RPMI7951 (cell line): ENCODE measurements at regions not wholly inside any gene's neighbourhood (a gene's known extent, or its start where the extent isn't known, plus 50 kb on each side); places are given as distances from the start of the nearest gene placed in this dataset.

Source experiments
- DNase-seq: peaks from one replicate; pipeline ENCODE4 v3.0.0-alpha.2; 2012; ENCODE audit warnings: low read depth

DNA sequence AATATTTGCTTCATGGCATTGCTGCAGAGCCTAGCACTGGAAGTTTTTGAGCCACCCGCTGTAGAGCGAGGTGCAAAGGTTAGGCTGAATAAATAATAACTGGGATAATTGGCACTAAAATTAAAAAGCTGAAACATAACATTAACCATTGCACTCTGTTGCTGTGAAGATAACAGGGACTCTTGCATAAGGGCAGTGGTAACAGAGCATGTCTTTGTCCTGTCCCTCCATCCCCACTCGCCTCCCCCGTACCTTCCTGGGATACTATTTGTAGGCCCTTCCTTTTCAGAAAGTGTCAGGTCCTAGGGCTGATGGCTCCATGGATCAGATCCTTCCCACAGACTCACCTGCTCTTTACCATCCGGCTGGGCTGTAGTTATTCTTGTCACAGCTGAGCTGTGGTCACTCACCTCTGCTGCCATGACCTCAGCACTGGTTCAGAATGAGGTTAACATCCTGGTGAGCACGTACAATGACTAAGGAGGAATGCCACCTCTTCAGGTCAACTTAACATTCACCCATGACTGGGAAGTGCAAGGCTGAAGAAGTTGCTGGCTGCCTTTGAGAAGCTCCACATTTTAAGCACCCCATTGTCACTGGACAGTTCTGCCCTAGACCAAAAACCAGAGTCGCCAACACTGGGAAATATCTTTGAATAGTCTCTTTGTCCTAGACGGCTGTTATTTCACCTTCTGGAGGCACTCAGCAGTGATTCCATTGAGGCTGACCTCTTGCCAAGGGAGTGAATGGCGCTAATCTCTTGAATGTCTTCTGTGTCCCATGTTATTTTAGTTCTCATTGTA is 103.2 kb upstream of the KIRREL3 start:
- DNase-seq, result no peak

DNA sequence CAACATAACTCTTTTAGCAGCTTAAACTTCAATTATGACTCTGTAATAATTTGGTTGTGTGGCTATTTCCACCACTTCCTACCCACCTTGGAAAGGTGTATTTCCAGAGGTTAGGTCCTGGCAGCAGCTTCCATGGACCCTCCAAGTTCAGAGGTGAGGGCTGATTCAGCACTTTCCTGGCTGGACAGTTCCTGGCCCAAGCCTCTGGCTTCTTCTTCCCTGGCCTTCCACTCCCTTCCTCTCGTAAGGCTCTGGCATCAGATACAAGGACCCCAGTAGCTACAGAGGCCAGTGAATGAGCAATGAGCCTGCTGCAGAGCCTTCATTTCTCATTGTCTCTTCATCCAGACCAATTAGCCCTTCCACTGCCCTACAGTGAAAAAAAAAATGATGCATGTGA is 98.1 kb upstream of the KIRREL3 start:
- DNase-seq, result no peak

GRCh38 chr11:127080735-127081134 is 80.2 kb upstream of the KIRREL3 start:
- DNase-seq, result no peak

- DNase-seq, result no peak
Observed at GRCh38 chr11:127075758-127076157, 75.2 kb upstream of the KIRREL3 start.

- DNase-seq, result peak; percentile 84
Observed at GRCh38 chr11:127074151-127074761, 73.7 kb upstream of the KIRREL3 start.

DNA sequence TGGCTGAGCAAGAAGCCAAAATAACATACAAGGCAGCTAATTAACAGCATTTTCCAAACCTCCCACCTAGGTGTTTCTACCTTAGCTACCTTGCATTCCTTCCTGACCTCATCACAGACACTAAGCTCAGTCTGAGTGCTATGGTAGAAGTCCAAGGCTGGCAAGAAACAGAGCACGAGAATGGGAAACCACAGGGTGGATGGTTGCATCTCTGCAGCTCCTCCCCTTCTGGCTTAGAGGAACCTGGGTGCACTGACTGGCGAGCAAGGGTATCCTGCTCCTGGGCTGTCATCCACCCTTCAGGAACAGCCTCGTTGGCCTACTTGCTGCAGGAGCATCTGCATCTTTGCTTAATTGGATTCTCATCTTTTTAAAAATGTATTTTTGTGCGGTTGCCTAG is 73.1 kb upstream of the KIRREL3 start:
- DNase-seq, result no peak

GRCh38 chr11:127071606-127072005 is 71.0 kb upstream of the KIRREL3 start:
- no peak for DNase-seq

GRCh38 chr11:127070808-127071207 is 70.2 kb upstream of the KIRREL3 start:
- no peak for DNase-seq

DNA sequence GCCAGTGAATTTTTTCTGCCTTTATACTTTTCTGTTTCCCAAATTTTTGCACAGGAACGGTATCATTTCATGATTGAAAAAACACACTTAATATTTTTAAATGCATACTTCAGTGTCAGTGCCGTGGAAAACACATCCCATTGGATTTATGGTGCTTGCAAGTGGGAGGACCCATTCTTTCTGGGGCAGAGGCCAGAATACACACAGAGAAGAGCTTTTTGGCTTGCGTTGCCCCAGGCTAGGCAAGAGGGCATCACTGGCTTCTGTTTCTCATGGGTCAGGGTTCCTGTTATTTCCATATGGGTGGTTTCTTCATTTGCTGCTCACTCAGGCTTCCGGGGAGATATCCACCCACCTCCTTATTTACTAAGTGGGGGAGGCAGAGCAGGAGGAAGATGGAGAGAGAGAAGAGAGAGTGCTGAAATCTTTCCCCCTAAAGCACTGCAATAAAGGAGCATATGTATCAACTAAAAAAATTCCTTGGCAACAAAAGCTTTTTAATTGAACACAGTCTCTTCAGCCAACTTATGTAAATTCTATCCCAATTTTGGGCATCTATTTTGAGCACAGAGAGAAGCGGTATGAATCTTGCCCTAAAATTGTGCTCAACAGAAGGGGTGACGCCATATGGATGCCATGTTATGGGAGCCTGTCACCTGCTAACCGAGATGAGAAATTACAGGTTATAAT is 66.0 kb upstream of the KIRREL3 start:
- peak; percentile 43 for DNase-seq

- no peak for DNase-seq
Observed at GRCh38 chr11:127063241-127063640, 62.7 kb upstream of the KIRREL3 start.

- no peak for DNase-seq
Observed at GRCh38 chr11:127061947-127062346, 61.4 kb upstream of the KIRREL3 start.

DNA sequence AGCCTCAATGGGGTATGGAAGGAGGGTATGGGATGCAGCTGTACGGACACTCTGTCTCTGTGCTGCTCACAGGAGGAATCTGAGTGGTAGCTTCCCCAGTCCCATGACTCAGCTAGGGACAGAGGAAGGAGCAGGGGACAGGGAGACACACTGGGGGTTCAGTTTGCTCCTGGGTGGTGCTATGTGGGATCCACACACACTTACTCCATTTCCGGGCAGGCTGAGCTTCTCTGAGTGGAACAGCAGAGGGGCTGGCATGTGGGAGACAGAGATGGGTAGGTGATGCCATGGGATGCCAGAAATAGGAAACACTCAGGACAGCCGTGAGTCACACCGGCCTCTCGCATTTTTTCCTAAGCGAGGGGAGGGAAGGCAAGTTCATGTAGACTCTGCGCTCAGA is 59.2 kb upstream of the KIRREL3 start:
- DNase-seq, result peak; percentile 22

- no peak for DNase-seq
Observed at GRCh38 chr11:127059286-127059685, 58.7 kb upstream of the KIRREL3 start.

DNA sequence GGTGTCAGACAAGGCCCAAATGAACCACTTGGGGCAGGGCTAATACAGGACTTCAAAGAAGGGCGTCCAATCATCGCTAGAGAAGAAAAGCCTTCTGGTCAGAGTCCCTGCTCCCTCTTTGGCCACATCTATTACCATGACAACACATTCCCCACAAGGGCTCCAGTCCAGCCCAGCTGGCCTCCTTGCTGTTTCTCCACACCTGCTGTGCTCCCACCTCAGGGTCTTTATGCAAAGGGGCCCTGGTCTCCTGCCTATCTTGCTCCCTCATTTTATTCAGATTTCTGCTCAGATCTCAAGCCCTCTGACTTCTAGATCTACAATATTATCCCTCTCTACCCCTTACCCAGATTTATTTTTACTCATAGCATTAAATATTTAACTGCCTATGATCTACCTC is 58.0 kb upstream of the KIRREL3 start:
- DNase-seq, result no peak

- DNase-seq, result no peak
Observed at GRCh38 chr11:127057126-127057525, 56.6 kb upstream of the KIRREL3 start.

DNA sequence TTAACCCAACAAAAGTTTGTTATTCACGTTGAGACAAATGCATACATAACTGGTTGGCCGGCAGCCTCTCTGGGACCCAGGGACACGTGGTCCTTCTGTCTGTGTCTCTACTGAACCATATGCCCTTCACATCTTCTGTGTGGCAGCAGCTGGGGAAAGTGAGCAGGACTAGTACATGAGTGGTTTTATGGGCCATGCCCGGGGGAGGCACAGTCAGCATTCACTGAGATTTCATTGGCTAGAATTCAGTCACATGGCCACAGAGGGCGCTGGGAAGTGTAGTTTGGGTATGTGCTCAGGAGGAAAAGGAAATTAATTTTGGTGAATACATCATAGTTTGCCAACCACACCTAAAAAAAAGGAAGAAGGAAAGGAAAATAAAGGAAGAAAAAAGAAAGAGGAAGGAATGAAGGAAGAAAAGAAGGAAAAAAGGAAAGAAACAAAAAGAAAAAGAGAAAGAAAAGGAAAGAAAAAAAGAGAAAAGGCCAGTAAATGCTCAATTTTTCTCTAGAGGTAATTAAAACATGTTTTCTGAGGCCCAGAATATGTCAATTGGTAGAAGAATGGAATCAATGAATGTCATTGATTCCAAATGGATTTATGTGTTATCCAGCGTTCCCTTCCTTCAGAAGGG is 55.9 kb upstream of the KIRREL3 start:
- DNase-seq, result peak; percentile 24

- DNase-seq, result no peak
Observed at GRCh38 chr11:127055236-127055635, 54.7 kb upstream of the KIRREL3 start.

DNA sequence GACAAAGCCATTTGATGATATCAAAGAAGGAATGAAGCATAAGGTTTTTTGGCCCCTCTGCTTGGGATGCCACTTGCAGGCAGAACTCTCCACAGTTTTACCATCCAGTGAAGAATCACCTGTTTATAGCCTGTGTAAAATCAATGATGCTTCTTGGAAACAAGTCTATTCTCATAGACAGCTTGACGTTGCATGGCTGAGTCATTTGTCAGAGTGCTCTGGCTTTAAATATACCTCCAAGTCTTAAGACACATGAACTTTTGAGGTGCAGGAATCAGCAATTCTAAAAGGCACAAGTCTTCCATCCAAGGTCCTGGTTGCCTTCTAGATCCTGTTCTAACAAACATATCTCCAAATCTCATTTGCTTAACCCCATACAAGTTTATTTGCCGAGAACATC is 53.6 kb upstream of the KIRREL3 start:
- DNase-seq, result no peak

GRCh38 chr11:127052404-127052803 is 51.8 kb upstream of the KIRREL3 start:
- DNase-seq, result no peak
